H1 (cell line): ENCODE measurements at regions not wholly inside any gene's neighbourhood (a gene's known extent, or its start where the extent isn't known, plus 50 kb on each side); places are given as distances from the start of the nearest gene placed in this dataset.

Experiments
- CTCF ChIA-PET: fragments of 300-600 bp; sonication (Branson Sonifier 250); formaldehyde crosslinking; loops from one replicate; lab custom pipeline; 2021; ENCODE audit not compliant: partially characterized antibody; lab: Charles Lee
- POLR2A ChIA-PET: fragments of 300-600 bp; sonication (Branson Sonifier 250); formaldehyde crosslinking; loops from one replicate; lab custom pipeline; 2021; ENCODE audit warnings: inconsistent platforms; ENCODE audit not compliant: partially characterized antibody; lab: Charles Lee
- DNase-seq, 2 experiments: peaks; one replicate each; pipeline versions ENCODE4 v3.0.0 to v3.0.0-alpha.2; 2010 to 2022; ENCODE audit warnings: low spot score in 2 of 2, low read depth in 1 of 2, mixed read lengths in 1 of 2
- FAIRE-seq: peaks from 2 replicates; lab custom pipeline; 2011; peaks lifted over from hg19 to GRCh38; lab: Jason Lieb, UNC
- H2AFZ ChIP-seq: 2 replicates; pipeline ENCODE4 v1.8.1; 2012; ENCODE audit warnings: low read length, inconsistent platforms
- H2AK5ac ChIP-seq: 2 replicates; pipeline ENCODE4 v1.6.1; 2013; ENCODE audit warnings: low read depth, low read length
- H2BK120ac ChIP-seq: replicated peaks from 2 replicates; pipeline ENCODE3; 2013; ENCODE audit warnings: low read depth, low read length, inconsistent platforms
- H2BK12ac ChIP-seq: 2 replicates; pipeline ENCODE4 v1.6.1; 2013; ENCODE audit warnings: low read depth, low read length
- H2BK15ac ChIP-seq: 2 replicates; pipeline ENCODE4 v1.6.1; 2013; ENCODE audit warnings: low read length
- H2BK20ac ChIP-seq: 2 replicates; pipeline ENCODE4 v1.6.1; 2013; ENCODE audit warnings: low read length
- H2BK5ac ChIP-seq: 2 replicates; pipeline ENCODE4 v1.6.1; 2013; ENCODE audit warnings: low read depth, low read length
- H3K14ac ChIP-seq: 2 replicates; pipeline ENCODE4 v1.6.1; 2013; ENCODE audit warnings: inconsistent platforms; ENCODE audit not compliant: insufficient read length
- H3K18ac ChIP-seq: 2 replicates; pipeline ENCODE4 v1.6.1; 2013; ENCODE audit warnings: low read length; ENCODE audit errors: extremely low read depth
- H3K23ac ChIP-seq: 2 replicates; pipeline ENCODE4 v1.6.1; 2013; ENCODE audit warnings: inconsistent platforms; ENCODE audit not compliant: insufficient read length
- H3K23me2 ChIP-seq: 2 replicates; pipeline ENCODE4 v1.6.1; 2013; ENCODE audit warnings: low read depth, low read length
- H3K27ac ChIP-seq: 2 replicates; pipeline ENCODE4 v1.6.1; 2011; ENCODE audit warnings: low read depth, low read length, inconsistent platforms
- H3K27me3 ChIP-seq, 4 experiments: replicated peaks in 1 of 4; 1 replicate in 1 of 4; 2 replicates in 3 of 4; pipeline versions ENCODE4 v1.6.1 to v1.8.1; 2011 to 2013; ENCODE audit warnings: low read length in 3 of 4, mild to moderate bottlenecking in 3 of 4, inconsistent platforms in 2 of 4, mixed read lengths in 2 of 4, moderate library complexity in 1 of 4; ENCODE audit not compliant: control insufficient read depth in 3 of 4, insufficient read depth in 3 of 4; ENCODE audit errors: extremely low read depth in 1 of 4
- H3K36me3 ChIP-seq, 4 experiments: 2 replicates each; pipeline versions ENCODE4 v1.6.1 to v1.8.1; 2011 to 2013; ENCODE audit warnings: mild to moderate bottlenecking in 4 of 4, low read length in 3 of 4, moderate library complexity in 2 of 4, control low read depth in 1 of 4, inconsistent platforms in 1 of 4; ENCODE audit not compliant: insufficient read depth in 4 of 4, control insufficient read depth in 2 of 4
- H3K4ac ChIP-seq: replicated peaks from 2 replicates; pipeline ENCODE3; 2013; ENCODE audit warnings: low read length, low read depth, mixed read lengths, inconsistent platforms; ENCODE audit not compliant: insufficient read length
- H3K4me1 ChIP-seq, 4 experiments: replicated peaks in 1 of 4; 1 replicate in 1 of 4; 2 replicates in 3 of 4; pipeline versions ENCODE4 v1.6.1 to v1.8.1; 2011 to 2013; ENCODE audit warnings: low read length in 3 of 4, inconsistent platforms in 2 of 4, mixed read lengths in 1 of 4; ENCODE audit not compliant: insufficient read depth in 4 of 4, control insufficient read depth in 3 of 4
- H3K4me2 ChIP-seq, 2 experiments: 2 replicates each; pipeline versions ENCODE4 v1.6.1 to v1.8.1; 2011 to 2013; ENCODE audit warnings: low read depth in 2 of 2, low read length in 2 of 2, control low read depth in 1 of 2, inconsistent platforms in 1 of 2, mild to moderate bottlenecking in 1 of 2; ENCODE audit not compliant: insufficient read depth in 1 of 2
- H3K4me3 ChIP-seq, 4 experiments: fragments of 200-600, 300-600 bp in 1 of 4; sonication (generic), shearing (Covaris generic), sonication (Bioruptor Twin) in 1 of 4; 2 replicates each; pipeline versions ENCODE4 v1.5.1 to v1.8.1; 2011 to 2016; ENCODE audit warnings: low read length in 4 of 4, low read depth in 3 of 4, control low read depth in 2 of 4, inconsistent platforms in 2 of 4, mild to moderate bottlenecking in 2 of 4, mixed read lengths in 1 of 4, moderate library complexity in 1 of 4; ENCODE audit not compliant: insufficient read depth in 2 of 4; ENCODE audit errors: extremely low read depth in 1 of 4
- H3K56ac ChIP-seq: replicated peaks from 2 replicates; pipeline ENCODE3; 2013; ENCODE audit warnings: low read depth, mild to moderate bottlenecking, mixed read lengths, low read length, inconsistent platforms; ENCODE audit not compliant: insufficient read length
- H3K79me1 ChIP-seq: 2 replicates; pipeline ENCODE4 v1.6.1; 2013; ENCODE audit warnings: low read depth, low read length, control low read depth
- H3K79me2 ChIP-seq, 2 experiments: 2 replicates each; pipeline versions ENCODE4 v1.6.1 to v1.8.1; 2012 to 2013; ENCODE audit warnings: low read length in 2 of 2, mild to moderate bottlenecking in 2 of 2, inconsistent platforms in 1 of 2; ENCODE audit not compliant: insufficient read depth in 2 of 2, control insufficient read depth in 1 of 2
- H3K9ac ChIP-seq, 4 experiments: replicated peaks in 1 of 4; 1 replicate in 1 of 4; 2 replicates in 3 of 4; pipeline versions ENCODE4 v1.6.1 to v1.8.1; 2011 to 2013; ENCODE audit warnings: low read depth in 3 of 4, low read length in 3 of 4, control low read depth in 2 of 4, mild to moderate bottlenecking in 2 of 4, moderate library complexity in 2 of 4, inconsistent platforms in 1 of 4; ENCODE audit errors: extremely low read depth in 1 of 4
- H3K9me3 ChIP-seq, 2 experiments: 2 replicates each; pipeline versions ENCODE4 v1.6.1 to v1.8.1; 2012 to 2013; ENCODE audit warnings: mild to moderate bottlenecking in 2 of 2, moderate library complexity in 2 of 2, control low read depth in 1 of 2, inconsistent platforms in 1 of 2, low read depth in 1 of 2, low read length in 1 of 2, mixed read lengths in 1 of 2; ENCODE audit not compliant: insufficient read depth in 2 of 2
- H4K20me1 ChIP-seq, 2 experiments: replicated peaks in 1 of 2; 2 replicates each; pipeline versions ENCODE3 to v1.8.1; 2011 to 2013; ENCODE audit warnings: inconsistent platforms in 2 of 2, low read length in 2 of 2, mild to moderate bottlenecking in 1 of 2; ENCODE audit not compliant: insufficient read depth in 2 of 2, control insufficient read depth in 1 of 2
- H4K5ac ChIP-seq: 2 replicates; pipeline ENCODE4 v1.6.1; 2013; ENCODE audit warnings: low read length, low read depth, mixed read lengths, inconsistent platforms; ENCODE audit not compliant: insufficient read length
- H4K8ac ChIP-seq: 2 replicates; pipeline ENCODE4 v1.8.0; 2013; ENCODE audit warnings: mild to moderate bottlenecking, moderate library complexity, low read length, inconsistent platforms; ENCODE audit not compliant: insufficient read depth; ENCODE audit errors: extremely low read depth
- H4K91ac ChIP-seq: replicated peaks from 2 replicates; pipeline ENCODE3; 2013; ENCODE audit warnings: low read length, mixed read lengths, inconsistent platforms; ENCODE audit not compliant: insufficient read length
- EGR1 ChIP-seq: IDR thresholded peaks from 2 replicates; pipeline ENCODE4 v1.6.1; 2011; ENCODE audit warnings: low read depth, low read length, borderline replicate concordance
- HDAC6 ChIP-seq: IDR thresholded peaks from one replicate; pipeline ENCODE4 v1.7.1; 2012; ENCODE audit warnings: low read depth, mild to moderate bottlenecking, inconsistent platforms, low read length, moderate library complexity
- KDM1A ChIP-seq: fragments of 200-600, 300-600 bp; sonication (generic); IDR thresholded peaks from 2 replicates; pipeline ENCODE4 v1.7.1; 2016; ENCODE audit warnings: mild to moderate bottlenecking, low read length, borderline replicate concordance
- KDM4A ChIP-seq: IDR thresholded peaks from one replicate; pipeline ENCODE4 v1.7.1; 2012; ENCODE audit warnings: low read depth, mild to moderate bottlenecking, moderate library complexity, low read length, inconsistent platforms; ENCODE audit not compliant: severe bottlenecking
- PHF8 ChIP-seq: fragments of 200-600 bp; sonication (generic); conservative IDR thresholded peaks from 2 replicates; pipeline ENCODE4 v1.7.1; 2012; ENCODE audit warnings: low read depth, mild to moderate bottlenecking, inconsistent platforms, low read length, moderate library complexity
- SIN3A ChIP-seq, 2 experiments: IDR thresholded peaks in 1 of 2; conservative IDR thresholded peaks in 1 of 2; 2 replicates each; pipeline ENCODE4 v1.6.1; 2011 to 2012; ENCODE audit warnings: low read length in 2 of 2, improper control_type of control experiment in 1 of 2, low read depth in 1 of 2, mild to moderate bottlenecking in 1 of 2
- SUZ12 ChIP-seq: fragments of 200-600 bp; sonication (generic); IDR thresholded peaks from 2 replicates; pipeline ENCODE4 v1.6.1; 2012; ENCODE audit warnings: mild to moderate bottlenecking, inconsistent platforms, low read length, moderate library complexity, mixed read lengths
- TAF1 ChIP-seq: IDR thresholded peaks from 2 replicates; pipeline ENCODE4 v1.6.1; 2011; ENCODE audit warnings: mild to moderate bottlenecking, low read depth, low read length
- TCF12 ChIP-seq: IDR thresholded peaks from 2 replicates; pipeline ENCODE4 v1.6.1; 2011; ENCODE audit warnings: low read depth, mild to moderate bottlenecking, low read length
- ZNF274 ChIP-seq: IDR thresholded peaks from 2 replicates; pipeline ENCODE4 v1.7.0; 2012; ENCODE audit warnings: low read length, borderline replicate concordance; ENCODE audit errors: extremely low read depth
- WGBS, 2 experiments: shearing (Covaris generic) in 1 of 2; methylation state at CpG; one replicate each; pipeline versions ENCODE4 v1.1.6 to v1.1.7; 2013 to 2015; ENCODE audit warnings: low lambda C conversion rate in 2 of 2, mixed read lengths in 2 of 2, inconsistent platforms in 1 of 2, low coverage in 1 of 2, missing lambda C conversion rate in 1 of 2; ENCODE audit not compliant: insufficient replicate concordance in 2 of 2, insufficient coverage in 1 of 2, insufficient read length in 1 of 2; ENCODE audit errors: extremely low coverage in 1 of 2, missing lambda C conversion rate in 1 of 2; 5-methylcytosine and 5-hydroxymethylcytosine counted together

GRCh38 chr18:11320986-11321385, 171.6 kb upstream of the PIEZO2 start:
- Histone ChIP-seq H4K20me1 (no peaks in the 10 kb centered on the region), H3K23ac (no peak overlapping the region), H3K79me1 (no peaks in the 10 kb centered on the region), H3K4me3 (no peak overlapping the region), H3K79me2 (no peaks in the 10 kb centered on the region), H3K27ac (no peak overlapping the region), H3K23me2 (no peaks in the 10 kb centered on the region), H2BK20ac (no peak overlapping the region), H4K5ac (no peak overlapping the region), H3K9ac (no peak overlapping the region), H3K4ac (no peak overlapping the region), H4K8ac (no peak overlapping the region), H3K9me3 (no peaks in the 10 kb centered on the region), H3K14ac (no peak overlapping the region), H2AFZ (no peak overlapping the region), H3K18ac (no peak overlapping the region), H3K4me1 (no peaks in the 10 kb centered on the region), H2BK5ac (no peak overlapping the region), H2BK120ac (no peak overlapping the region), H2BK15ac (no peak overlapping the region), H2BK12ac (no peak overlapping the region), H2AK5ac (no peak overlapping the region), H3K36me3 (no peaks in the 10 kb centered on the region), H4K91ac (no peak overlapping the region), H3K27me3 (no peaks in the 10 kb centered on the region), H3K56ac (no peak overlapping the region), H3K4me2 (no peak overlapping the region)
- CTCF ChIA-PET: interaction anchor here (0.8 to 4.1 kb wide), 2 partner anchors 10 to 78 kb away, joined by 3 to 15 read pairs; no protein-coding TSS in a partner anchor
- TF ChIP-seq TCF12: no peak
- TF ChIP-seq SUZ12: no peak
- no peak for TF ChIP-seq EGR1
- TF ChIP-seq KDM4A: no peak
- no peak for TF ChIP-seq SIN3A (conservative IDR thresholded peaks at IDR 0.05 in 1 of 2, IDR thresholded peaks at IDR 0.05 in 1 of 2; ENCODE audit: low read depth in 1 of 2, low read length in 2 of 2)
- no peak for TF ChIP-seq HDAC6
- TF ChIP-seq PHF8: no peak
- TF ChIP-seq TAF1: no peak
- TF ChIP-seq KDM1A: no peak
- TF ChIP-seq ZNF274: no peak
- POLR2A ChIA-PET: no interaction called here
- 77% methylated on average over 11 of the region's 11 CpGs; no CpG with 5 or more reads in 1 of the 2 experiments for WGBS, 2 experiments
- no peak for FAIRE-seq
- no peak for DNase-seq
